Stomach smooth muscle (tissue), 2 donors: ENCODE measurements at regions not wholly inside any gene's neighbourhood (a gene's known extent, or its start where the extent isn't known, plus 50 kb on each side); places are given as distances from the start of the nearest gene placed in this dataset.

ENCODE experiments used
- H3K27ac ChIP-seq: one replicate; pipeline ENCODE4 v1.7.0; 2013; ENCODE audit warnings: mild to moderate bottlenecking, low read length, inconsistent platforms
- H3K27me3 ChIP-seq, 2 donors: one replicate each; pipeline ENCODE4 v1.7.0; 2013; ENCODE audit warnings: low read length in 2 of 2; ENCODE audit not compliant: insufficient read depth in 2 of 2, control insufficient read depth in 1 of 2
- H3K36me3 ChIP-seq, 2 donors: one replicate each; pipeline ENCODE4 v1.7.0; 2013; ENCODE audit warnings: low read length in 2 of 2; ENCODE audit not compliant: control insufficient read depth in 2 of 2, insufficient read depth in 2 of 2
- H3K4me1 ChIP-seq: one replicate; pipeline ENCODE4 v1.7.0; 2013; ENCODE audit warnings: low read length; ENCODE audit not compliant: control insufficient read depth, insufficient read depth
- H3K4me3 ChIP-seq, 2 donors: one replicate each; pipeline ENCODE4 v1.7.0; 2013; ENCODE audit warnings: low read length in 2 of 2
- H3K9ac ChIP-seq, 2 donors: one replicate each; pipeline ENCODE4 v1.7.0; 2013; ENCODE audit warnings: low read length in 2 of 2, mild to moderate bottlenecking in 1 of 2
- H3K9me3 ChIP-seq, 2 donors: one replicate each; pipeline ENCODE4 v1.7.0; 2013; ENCODE audit warnings: low read length in 2 of 2; ENCODE audit not compliant: control insufficient read depth in 2 of 2
- donor health status: healthy.
- donor health status: Pancreatic carcinoma.

- Histone ChIP-seq H3K27me3 (peaks cover 0 to 7% of the 10 kb centered on the region in 2 donors), H3K4me3 (no peak overlapping the region)
These were observed 465.5 kb upstream of the PPP2R3A start for GRCh38 chr3:135500034-135500433.

GRCh38 chr3:135503065-135503759 lies 462.3 kb upstream of the PPP2R3A start:
- no peak overlapping the region for H3K27ac ChIP-seq
- H3K4me3 ChIP-seq = no peak overlapping the region
- H3K9me3 ChIP-seq = no peaks in the 10 kb centered on the region
- peaks cover 0 to 5% of the 10 kb centered on the region in 2 donors for H3K27me3 ChIP-seq
- no peak overlapping the region for H3K9ac ChIP-seq
- no peaks in the 10 kb centered on the region for H3K4me1 ChIP-seq
- no peaks in the 10 kb centered on the region for H3K36me3 ChIP-seq

More at GRCh38 chr3:135500034-135500433, 465.5 kb upstream of the PPP2R3A start:
- Histone ChIP-seq H3K9me3 (no peaks in the 10 kb centered on the region), H3K27ac (no peak overlapping the region), H3K9ac (no peak overlapping the region), H3K4me1 (no peaks in the 10 kb centered on the region), H3K36me3 (no peaks in the 10 kb centered on the region)

DNA sequence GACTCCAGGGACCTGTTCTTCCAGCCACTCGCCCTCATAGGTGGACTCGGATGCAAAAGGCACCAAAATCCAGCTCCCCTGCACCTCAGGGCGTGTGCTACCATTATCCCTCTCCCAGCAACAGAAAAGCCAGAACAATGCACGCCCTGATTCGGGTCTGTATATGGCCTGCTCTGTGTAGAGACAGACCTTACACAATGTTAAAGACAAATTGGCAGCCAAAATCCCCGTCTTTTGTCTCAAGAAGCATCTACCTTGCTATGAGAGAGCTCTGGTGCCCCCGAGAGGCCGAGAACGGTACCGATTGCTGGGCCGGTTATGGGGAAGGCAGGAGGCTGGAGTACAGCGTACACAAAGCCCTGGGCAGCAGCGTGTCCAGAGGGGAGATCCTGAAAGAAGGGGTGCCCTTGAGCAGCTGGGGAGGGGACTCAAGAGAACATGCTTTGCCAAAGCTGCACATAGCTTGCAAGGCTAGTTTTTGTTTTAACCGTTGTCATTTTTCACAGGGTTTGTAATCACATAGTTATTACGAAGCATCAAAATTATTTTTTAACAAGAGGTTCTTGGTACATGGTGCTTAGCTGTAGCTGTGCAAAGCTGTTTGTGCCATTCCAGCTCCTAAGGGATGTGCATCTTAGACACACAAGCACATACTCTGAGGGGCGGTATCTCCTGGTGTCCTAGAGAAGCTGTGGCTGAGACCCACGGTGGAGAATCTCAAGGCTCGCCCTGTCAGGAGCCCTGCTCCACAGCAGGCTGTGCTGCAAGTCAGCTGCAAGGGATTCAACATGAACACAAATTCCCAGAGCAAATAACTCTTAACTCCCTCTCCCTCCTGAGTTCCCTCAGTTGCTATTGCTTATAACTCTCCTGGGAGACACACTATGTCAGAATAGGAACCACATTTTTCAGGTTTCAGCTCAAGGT lies 461.5 kb upstream of the PPP2R3A start:
- Histone ChIP-seq H3K9ac (no peak overlapping the region), H3K36me3 (no peaks in the 10 kb centered on the region), H3K27ac (no peak overlapping the region), H3K4me3 (no peak overlapping the region), H3K9me3 (no peaks in the 10 kb centered on the region), H3K4me1 (no peaks in the 10 kb centered on the region), H3K27me3 (peaks cover 0 to 5% of the 10 kb centered on the region in 2 donors)

- H3K9ac ChIP-seq = no peak overlapping the region
- no peak overlapping the region for H3K27ac ChIP-seq
- H3K27me3 ChIP-seq = no peaks in the 10 kb centered on the region
- peaks cover 0 to 3% of the 10 kb centered on the region in 2 donors for H3K9me3 ChIP-seq
- no peaks in the 10 kb centered on the region for H3K4me1 ChIP-seq
- H3K36me3 ChIP-seq = no peaks in the 10 kb centered on the region
- no peak overlapping the region for H3K4me3 ChIP-seq
These were observed 452.1 kb upstream of the PPP2R3A start for GRCh38 chr3:135513106-135514059.

- H3K4me1 ChIP-seq = no peaks in the 10 kb centered on the region
- peaks cover 0 to 3% of the 10 kb centered on the region in 2 donors for H3K9me3 ChIP-seq
- H3K27ac ChIP-seq = no peak overlapping the region
- H3K9ac ChIP-seq = no peak overlapping the region
- H3K27me3 ChIP-seq = no peaks in the 10 kb centered on the region
- H3K4me3 ChIP-seq = no peak overlapping the region
- no peaks in the 10 kb centered on the region for H3K36me3 ChIP-seq
These were observed 451.5 kb upstream of the PPP2R3A start for GRCh38 chr3:135514060-135514448.

DNA sequence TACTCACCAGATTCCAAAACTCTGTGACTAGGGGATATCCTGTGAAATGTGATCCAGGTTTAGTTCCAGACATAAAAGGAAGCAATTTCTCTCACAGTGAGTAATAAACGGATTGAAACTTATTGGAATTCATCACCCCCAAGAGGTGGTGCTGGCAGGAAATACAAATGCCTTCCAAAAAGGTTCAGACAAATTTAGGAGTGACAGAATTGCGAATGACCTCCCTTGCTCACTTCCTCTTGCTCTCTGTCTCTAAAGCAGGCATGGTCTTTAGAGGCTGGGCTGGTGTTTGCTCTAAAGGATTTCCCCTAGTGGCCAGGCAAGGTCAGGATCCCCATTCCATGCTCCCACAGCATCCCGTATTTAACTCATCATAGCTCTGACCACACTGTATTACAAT lies 449.4 kb upstream of the PPP2R3A start:
- Histone ChIP-seq H3K9me3 (peaks cover 0 to 4% of the 10 kb centered on the region in 2 donors), H3K27ac (no peak overlapping the region), H3K4me3 (no peak overlapping the region), H3K4me1 (no peaks in the 10 kb centered on the region), H3K36me3 (no peaks in the 10 kb centered on the region), H3K27me3 (peaks cover 0 to 2% of the 10 kb centered on the region in 2 donors), H3K9ac (no peak overlapping the region)

DNA sequence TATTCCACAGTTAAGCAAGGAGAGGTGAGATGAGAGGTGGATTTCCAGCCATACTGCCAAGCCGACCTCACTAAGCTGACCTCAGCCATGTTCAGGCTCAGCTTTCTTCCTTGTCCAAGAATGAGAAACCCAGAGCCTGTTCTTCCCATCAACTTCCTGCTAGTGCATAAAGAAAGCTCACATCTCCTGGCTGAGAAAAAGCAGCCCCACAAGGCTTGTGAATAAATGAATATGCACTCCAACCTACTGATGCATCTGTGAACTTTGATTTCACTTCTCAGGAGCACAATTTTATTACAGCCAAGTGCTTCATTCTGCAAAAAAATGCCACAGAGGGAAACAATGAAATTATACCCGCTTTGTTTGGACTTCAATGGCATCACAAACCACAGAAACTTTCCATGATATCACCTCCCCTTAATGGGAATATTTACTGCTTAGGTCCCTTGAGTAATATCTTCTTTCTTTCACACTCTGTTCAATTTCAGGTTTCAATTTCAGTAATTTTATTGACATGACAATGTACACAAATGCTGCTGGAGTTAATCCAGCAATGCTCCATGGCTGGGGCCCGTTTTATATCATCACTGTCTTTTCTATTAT lies 437.0 kb upstream of the PPP2R3A start:
- Histone ChIP-seq H3K9me3 (no peaks in the 10 kb centered on the region), H3K9ac (no peak overlapping the region), H3K27ac (no peak overlapping the region), H3K4me1 (no peaks in the 10 kb centered on the region), H3K4me3 (no peak overlapping the region), H3K27me3 (no peaks in the 10 kb centered on the region), H3K36me3 (no peaks in the 10 kb centered on the region)

DNA sequence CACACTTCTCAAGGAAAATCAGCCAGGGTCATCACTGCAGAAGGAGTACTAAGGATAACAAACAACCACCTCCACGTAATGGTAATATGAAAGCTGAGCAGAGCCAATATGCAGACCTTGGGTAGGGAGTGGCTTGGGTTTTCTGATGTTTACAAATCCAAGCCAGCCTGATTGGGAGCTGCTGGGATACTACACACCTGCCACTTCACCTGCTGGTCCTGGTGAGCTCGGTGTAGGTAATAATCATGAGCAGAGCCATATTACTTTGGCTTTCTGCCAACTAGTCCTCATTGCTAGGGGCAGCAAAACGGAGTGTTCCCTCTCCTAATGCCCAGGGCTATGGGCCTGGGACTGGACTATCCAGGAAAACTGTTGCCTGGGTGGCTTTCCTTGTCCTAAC lies 433.5 kb upstream of the PPP2R3A start:
- no peaks in the 10 kb centered on the region for H3K4me1 ChIP-seq
- H3K36me3 ChIP-seq = no peaks in the 10 kb centered on the region
- H3K9me3 ChIP-seq = no peaks in the 10 kb centered on the region
- no peaks in the 10 kb centered on the region for H3K27me3 ChIP-seq
- H3K9ac ChIP-seq = no peak overlapping the region
- no peak overlapping the region for H3K27ac ChIP-seq
- H3K4me3 ChIP-seq = no peak overlapping the region

GRCh38 chr3:135538123-135538522 lies 427.4 kb upstream of the PPP2R3A start:
- H3K4me1 ChIP-seq = no peaks in the 10 kb centered on the region
- H3K27ac ChIP-seq = no peak overlapping the region
- H3K4me3 ChIP-seq = no peak overlapping the region
- H3K9me3 ChIP-seq = peaks cover 0 to 2% of the 10 kb centered on the region in 2 donors
- no peaks in the 10 kb centered on the region for H3K36me3 ChIP-seq
- H3K27me3 ChIP-seq = no peaks in the 10 kb centered on the region
- H3K9ac ChIP-seq = no peak overlapping the region

GRCh38 chr3:135539351-135539750 lies 426.2 kb upstream of the PPP2R3A start:
- Histone ChIP-seq H3K4me1 (no peaks in the 10 kb centered on the region), H3K9me3 (peaks cover 0 to 2% of the 10 kb centered on the region in 2 donors), H3K27ac (no peak overlapping the region), H3K4me3 (no peak overlapping the region), H3K27me3 (no peaks in the 10 kb centered on the region), H3K9ac (no peak overlapping the region), H3K36me3 (no peaks in the 10 kb centered on the region)
